ENCODE measurements at regions not wholly inside any gene's neighbourhood (a gene's known extent, or its start where the extent isn't known, plus 50 kb on each side); places are given as distances from the start of the nearest gene placed in this dataset.

- no CpG with 5 or more reads among the region's 1 CpG for WGBS (ENCODE audit: extremely low coverage, insufficient read length, low lambda C conversion rate)
- Histone ChIP-seq H2BK120ac (ENCODE audit: low read depth, low read length, poor library complexity, severe bottlenecking) (no peak overlapping the region), H3K18ac (ENCODE audit: insufficient read length, low read depth, low read length) (no peak overlapping the region), H3K9me3 (ENCODE audit: control insufficient read depth, low read depth, low read length) (no peaks in the 10 kb centered on the region), H3K4me2 (ENCODE audit: insufficient read depth, insufficient read length, low read length) (no peak overlapping the region), H3K56ac (ENCODE audit: insufficient read length, low read depth, low read length) (no peak overlapping the region), H2BK20ac (ENCODE audit: low read depth, low read length, poor library complexity, severe bottlenecking) (no peak overlapping the region), H2BK5ac (ENCODE audit: insufficient read length, low read length) (no peak overlapping the region), H3K27ac (ENCODE audit: insufficient read length, low read depth, low read length) (no peak overlapping the region), H3K23me2 (ENCODE audit: insufficient read length, low read depth, low read length, poor library complexity, severe bottlenecking) (no peaks in the 10 kb centered on the region), H3T11ph (ENCODE audit: low read length) (no peak overlapping the region), H4K5ac (ENCODE audit: insufficient read length, low read depth, low read length) (no peak overlapping the region), H2AK5ac (ENCODE audit: insufficient read length, low read length) (no peak overlapping the region), H3K27me3 (ENCODE audit: insufficient read depth, low read length) (no peaks in the 10 kb centered on the region), H2BK12ac (ENCODE audit: insufficient read length, low read depth, low read length) (no peak overlapping the region), H3K79me1 (ENCODE audit: insufficient read depth, low read depth, low read length, poor library complexity, severe bottlenecking) (no peaks in the 10 kb centered on the region), H3K23ac (ENCODE audit: insufficient read length, low read depth, low read length) (no peak overlapping the region), H4K20me1 (ENCODE audit: control insufficient read depth, insufficient read depth, insufficient read length) (no peaks in the 10 kb centered on the region), H4K91ac (ENCODE audit: insufficient read length, low read depth, low read length) (no peak overlapping the region), H2BK15ac (ENCODE audit: low read depth, low read length) (no peak overlapping the region), H3K14ac (ENCODE audit: insufficient read depth, low read length) (no peak overlapping the region), H2AFZ (ENCODE audit: low read length) (no peak overlapping the region), H3K79me2 (ENCODE audit: insufficient read depth, low read length) (no peaks in the 10 kb centered on the region), H3K4me1 (ENCODE audit: insufficient read depth, low read length) (no peaks in the 10 kb centered on the region), H3K4ac (ENCODE audit: low read depth, low read length) (no peak overlapping the region), H4K8ac (replicated peaks; ENCODE audit: insufficient read length, low read depth, low read length) (no peak overlapping the region), H3K9ac (ENCODE audit: extremely low read depth, insufficient read length, low read length) (no peak overlapping the region)
- H3K4me3 Mint-ChIP-seq = no peak overlapping the region
- H3K27ac Mint-ChIP-seq = no peak overlapping the region
- H3K27me3 Mint-ChIP-seq (ENCODE audit: low read depth) = no peaks in the 10 kb centered on the region; the same call in 1 of the 2 replicates
- peaks cover 3 to 10% of the 10 kb centered on the region in 2 experiments; a peak in 3 of 5 replicates for H3K9me3 Mint-ChIP-seq
- peaks cover 3 to 12% (median 5%) of the 10 kb centered on the region in 3 experiments; a peak in 4 of 7 replicates for H3K36me3 Mint-ChIP-seq (ENCODE audit: insufficient read depth in 1 of 3, low read depth in 3 of 3)
- TF ChIP-seq CTCF (conservative IDR thresholded peaks at IDR 0.05) = no peak
- DNase-seq = no peak
- H3K4me1 Mint-ChIP-seq = peaks cover 4 to 5% of the 10 kb centered on the region in 2 experiments
Measured at GRCh38 chr20:12882832-12883506, 125.8 kb upstream of the SPTLC3 start.
